ENCODE measurements at regions not wholly inside any gene's neighbourhood (a gene's known extent, or its start where the extent isn't known, plus 50 kb on each side); places are given as distances from the start of the nearest gene placed in this dataset.

- TF ChIP-seq, protein P1, sequence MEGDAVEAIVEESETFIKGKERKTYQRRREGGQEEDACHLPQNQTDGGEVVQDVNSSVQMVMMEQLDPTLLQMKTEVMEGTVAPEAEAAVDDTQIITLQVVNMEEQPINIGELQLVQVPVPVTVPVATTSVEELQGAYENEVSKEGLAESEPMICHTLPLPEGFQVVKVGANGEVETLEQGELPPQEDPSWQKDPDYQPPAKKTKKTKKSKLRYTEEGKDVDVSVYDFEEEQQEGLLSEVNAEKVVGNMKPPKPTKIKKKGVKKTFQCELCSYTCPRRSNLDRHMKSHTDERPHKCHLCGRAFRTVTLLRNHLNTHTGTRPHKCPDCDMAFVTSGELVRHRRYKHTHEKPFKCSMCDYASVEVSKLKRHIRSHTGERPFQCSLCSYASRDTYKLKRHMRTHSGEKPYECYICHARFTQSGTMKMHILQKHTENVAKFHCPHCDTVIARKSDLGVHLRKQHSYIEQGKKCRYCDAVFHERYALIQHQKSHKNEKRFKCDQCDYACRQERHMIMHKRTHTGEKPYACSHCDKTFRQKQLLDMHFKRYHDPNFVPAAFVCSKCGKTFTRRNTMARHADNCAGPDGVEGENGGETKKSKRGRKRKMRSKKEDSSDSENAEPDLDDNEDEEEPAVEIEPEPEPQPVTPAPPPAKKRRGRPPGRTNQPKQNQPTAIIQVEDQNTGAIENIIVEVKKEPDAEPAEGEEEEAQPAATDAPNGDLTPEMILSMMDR (IDR thresholded peaks at IDR 0.05): no peak
- TF ChIP-seq POLR2AphosphoS5 (IDR thresholded peaks at IDR 0.05): no peak
These were observed 221.3 kb upstream of the TCERG1L start for GRCh38 chr10:131532745-131533341.

Data from gastroesophageal sphincter (tissue), 3 donors.